ENCODE measurements at regions not wholly inside any gene's neighbourhood (a gene's known extent, or its start where the extent isn't known, plus 50 kb on each side); places are given as distances from the start of the nearest gene placed in this dataset.

- WGBS (ENCODE audit: insufficient coverage) = no CpG with 5 or more reads among the region's 1 CpG
These were observed 198.1 kb upstream of the UGT8 start for GRCh38 chr4:114400531-114400930.

GRCh38 chr4:114401483-114401882 is 197.1 kb upstream of the UGT8 start:
- 100% methylated on average over 2 of the region's 2 CpGs for WGBS (ENCODE audit: insufficient coverage)
- Histone ChIP-seq H3K27me3 (replicated peaks in 1 of 4; ENCODE audit: control extremely low read depth in 1 of 4, control insufficient read depth in 3 of 4, insufficient read depth in 4 of 4, low read length in 3 of 4) (no peaks in the 10 kb centered on the region), H3K4me1 (ENCODE audit: control insufficient read depth in 2 of 2, insufficient read depth in 2 of 2, low read length in 2 of 2) (no peaks in the 10 kb centered on the region), H3K36me3 (replicated peaks in 1 of 2; ENCODE audit: control extremely low read depth in 1 of 2, control insufficient read depth in 1 of 2, extremely low read depth in 1 of 2, insufficient read depth in 2 of 2, low read length in 1 of 2) (no peaks in the 10 kb centered on the region), H3K4me3 (ENCODE audit: control extremely low read depth in 1 of 5, extremely low read depth in 1 of 5, insufficient read depth in 1 of 5, low read depth in 2 of 5, low read length in 4 of 5) (no peak overlapping the region), H3K9ac (ENCODE audit: low read length) (no peak overlapping the region), H3K79me2 (ENCODE audit: control insufficient read depth, insufficient read depth, low read length) (no peaks in the 10 kb centered on the region), H3K9me3 (ENCODE audit: control extremely low read depth in 1 of 3, control insufficient read depth in 2 of 3, insufficient read depth in 1 of 3, low read length in 2 of 3) (no peaks in the 10 kb centered on the region), H3K4me2 (replicated peaks; ENCODE audit: low read depth, low read length, poor library complexity, severe bottlenecking) (no peak overlapping the region), H4K20me1 (ENCODE audit: control insufficient read depth, insufficient read depth, low read length, poor library complexity, severe bottlenecking) (no peaks in the 10 kb centered on the region), H3K27ac (ENCODE audit: low read length in 2 of 2) (no peak overlapping the region), H2AFZ (ENCODE audit: insufficient read depth, low read depth, low read length, poor library complexity, severe bottlenecking) (no peak overlapping the region)
- H3K27ac Mint-ChIP-seq = no peak overlapping the region
- ChIA-PET CTCF (no interaction called here), POLR2A (no interaction called here)
- TF ChIP-seq EZH2 (IDR thresholded peaks at IDR 0.05; ENCODE audit: borderline replicate concordance, insufficient read depth, low read depth, low read length, poor library complexity, severe bottlenecking) = no peak
- TF ChIP-seq CTCF (IDR thresholded peaks at IDR 0.05) = no peak
- no peak overlapping the region for H3K4me3 Mint-ChIP-seq
- H3K9me3 Mint-ChIP-seq (ENCODE audit: insufficient read depth) = no peaks in the 10 kb centered on the region
- H3K27me3 Mint-ChIP-seq = no peaks in the 10 kb centered on the region
- ATAC-seq (ENCODE audit: low read depth) = no peak
- intact Hi-C loops (cut with micrococcal nuclease) = no loop called here
- H3K4me1 Mint-ChIP-seq = no peaks in the 10 kb centered on the region
- DNase-seq = no peak

More at GRCh38 chr4:114400531-114400930, 198.1 kb upstream of the UGT8 start:
- Histone ChIP-seq H2AFZ (ENCODE audit: insufficient read depth, low read depth, low read length, poor library complexity, severe bottlenecking) (no peak overlapping the region), H4K20me1 (ENCODE audit: control insufficient read depth, insufficient read depth, low read length, poor library complexity, severe bottlenecking) (no peaks in the 10 kb centered on the region), H3K4me1 (ENCODE audit: control insufficient read depth in 2 of 2, insufficient read depth in 2 of 2, low read length in 2 of 2) (no peaks in the 10 kb centered on the region), H3K4me2 (replicated peaks; ENCODE audit: low read depth, low read length, poor library complexity, severe bottlenecking) (no peak overlapping the region), H3K9ac (ENCODE audit: low read length) (no peak overlapping the region), H3K27ac (ENCODE audit: low read length in 2 of 2) (no peak overlapping the region), H3K36me3 (replicated peaks in 1 of 2; ENCODE audit: control extremely low read depth in 1 of 2, control insufficient read depth in 1 of 2, extremely low read depth in 1 of 2, insufficient read depth in 2 of 2, low read length in 1 of 2) (no peaks in the 10 kb centered on the region), H3K79me2 (ENCODE audit: control insufficient read depth, insufficient read depth, low read length) (no peaks in the 10 kb centered on the region), H3K4me3 (ENCODE audit: control extremely low read depth in 1 of 5, extremely low read depth in 1 of 5, insufficient read depth in 1 of 5, low read depth in 2 of 5, low read length in 4 of 5) (no peak overlapping the region), H3K9me3 (ENCODE audit: control extremely low read depth in 1 of 3, control insufficient read depth in 2 of 3, insufficient read depth in 1 of 3, low read length in 2 of 3) (no peaks in the 10 kb centered on the region), H3K27me3 (replicated peaks in 1 of 4; ENCODE audit: control extremely low read depth in 1 of 4, control insufficient read depth in 3 of 4, insufficient read depth in 4 of 4, low read length in 3 of 4) (no peaks in the 10 kb centered on the region)
- Mint-ChIP-seq H3K4me1 (no peaks in the 10 kb centered on the region), H3K4me3 (no peak overlapping the region), H3K9me3 (ENCODE audit: insufficient read depth) (no peaks in the 10 kb centered on the region), H3K27me3 (no peaks in the 10 kb centered on the region), H3K27ac (no peak overlapping the region)
- ATAC-seq (ENCODE audit: low read depth) = no peak
- CTCF ChIA-PET = no interaction called here
- DNase-seq = no peak
- intact Hi-C loops (cut with micrococcal nuclease) = no loop called here
- POLR2A ChIA-PET = no interaction called here
- no peak for TF ChIP-seq EZH2 (IDR thresholded peaks at IDR 0.05; ENCODE audit: borderline replicate concordance, insufficient read depth, low read depth, low read length, poor library complexity, severe bottlenecking)
- no peak for TF ChIP-seq CTCF (IDR thresholded peaks at IDR 0.05)
